ENCODE measurements at regions not wholly inside any gene's neighbourhood (a gene's known extent, or its start where the extent isn't known, plus 50 kb on each side); places are given as distances from the start of the nearest gene placed in this dataset.

DNA sequence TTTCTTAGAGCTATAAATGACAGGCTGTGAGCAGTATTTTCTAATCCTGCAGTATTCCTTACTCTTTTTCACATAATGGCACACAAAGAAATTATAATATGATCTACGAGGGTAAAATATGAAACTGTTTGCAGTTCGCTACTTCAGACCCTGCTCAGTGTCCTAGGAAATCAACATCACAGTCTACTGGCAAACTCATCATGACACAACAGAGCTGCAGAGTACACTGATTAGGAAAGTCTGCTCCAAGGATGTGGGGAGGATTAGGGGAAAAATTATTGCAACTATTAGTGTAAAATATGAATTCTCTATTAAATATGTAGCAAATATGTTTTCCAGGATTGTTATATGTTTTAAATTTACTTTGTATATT lies 149.2 kb upstream of the REG3G start:
- no peak overlapping the region for H3K27ac ChIP-seq (ENCODE audit: low read depth, low read length, poor library complexity, severe bottlenecking)
- ChIA-PET CTCF (no interaction called here), POLR2A (ENCODE audit: low non-redundant PET) (no interaction called here)
- H3K9me3 ChIP-seq (ENCODE audit: low read depth, low read length, poor library complexity, severe bottlenecking): no peaks in the 10 kb centered on the region
- no peaks in the 10 kb centered on the region for H3K27me3 ChIP-seq (replicated peaks; ENCODE audit: insufficient read depth, low read depth, low read length, poor library complexity)
- no peak for DNase-seq (ENCODE audit: low spot score)
- H3K36me3 ChIP-seq (ENCODE audit: insufficient read depth, low read length, poor library complexity, severe bottlenecking): no peaks in the 10 kb centered on the region
- intact Hi-C loops (cut with micrococcal nuclease; ENCODE audit: unreplicated experiment): no loop called here
- peaks cover 3% of the 10 kb centered on the region for H3K4me1 ChIP-seq (ENCODE audit: insufficient read depth, low read length, poor library complexity, severe bottlenecking)
- no peak overlapping the region for H3K4me3 ChIP-seq (ENCODE audit: low read depth, low read length, poor library complexity, severe bottlenecking)
- TF ChIP-seq EZH2 (IDR thresholded peaks at IDR 0.05; ENCODE audit: borderline replicate concordance, low read depth, low read length, poor library complexity, severe bottlenecking) (no peak), CTCF (conservative IDR thresholded peaks at IDR 0.05; ENCODE audit: low read depth, low read length) (no peak)
- BruUV-seq (replicated peaks): no TSS peak

GRCh38 chr2:78887446-78887845 lies 138.1 kb upstream of the REG3G start:
- POLR2A ChIA-PET (ENCODE audit: low non-redundant PET): no interaction called here
- CTCF ChIA-PET: no interaction called here
- intact Hi-C loops (cut with micrococcal nuclease; ENCODE audit: unreplicated experiment): no loop called here
- Histone ChIP-seq H3K27ac (ENCODE audit: low read depth, low read length, poor library complexity, severe bottlenecking) (no peak overlapping the region), H3K4me3 (ENCODE audit: low read depth, low read length, poor library complexity, severe bottlenecking) (no peak overlapping the region), H3K27me3 (replicated peaks; ENCODE audit: insufficient read depth, low read depth, low read length, poor library complexity) (no peaks in the 10 kb centered on the region), H3K4me1 (ENCODE audit: insufficient read depth, low read length, poor library complexity, severe bottlenecking) (no peaks in the 10 kb centered on the region), H3K36me3 (ENCODE audit: insufficient read depth, low read length, poor library complexity, severe bottlenecking) (no peaks in the 10 kb centered on the region), H3K9me3 (ENCODE audit: low read depth, low read length, poor library complexity, severe bottlenecking) (no peaks in the 10 kb centered on the region)
- BruUV-seq (replicated peaks): no TSS peak
- DNase-seq (ENCODE audit: low spot score): no peak
- no peak for TF ChIP-seq CTCF (conservative IDR thresholded peaks at IDR 0.05; ENCODE audit: low read depth, low read length)
- no peak for TF ChIP-seq EZH2 (IDR thresholded peaks at IDR 0.05; ENCODE audit: borderline replicate concordance, low read depth, low read length, poor library complexity, severe bottlenecking)

- no peak overlapping the region for H3K4me3 ChIP-seq (ENCODE audit: low read depth, low read length, poor library complexity, severe bottlenecking)
- ChIA-PET POLR2A (ENCODE audit: low non-redundant PET) (no interaction called here), CTCF (no interaction called here)
- intact Hi-C loops (cut with micrococcal nuclease; ENCODE audit: unreplicated experiment): no loop called here
- H3K4me1 ChIP-seq (ENCODE audit: insufficient read depth, low read length, poor library complexity, severe bottlenecking): no peaks in the 10 kb centered on the region
- no peak overlapping the region for H3K27ac ChIP-seq (ENCODE audit: low read depth, low read length, poor library complexity, severe bottlenecking)
- TF ChIP-seq EZH2 (IDR thresholded peaks at IDR 0.05; ENCODE audit: borderline replicate concordance, low read depth, low read length, poor library complexity, severe bottlenecking) (no peak), CTCF (conservative IDR thresholded peaks at IDR 0.05; ENCODE audit: low read depth, low read length) (no peak)
- H3K9me3 ChIP-seq (ENCODE audit: low read depth, low read length, poor library complexity, severe bottlenecking): no peaks in the 10 kb centered on the region
- no TSS peak for BruUV-seq (replicated peaks)
- H3K27me3 ChIP-seq (replicated peaks; ENCODE audit: insufficient read depth, low read depth, low read length, poor library complexity): no peaks in the 10 kb centered on the region
- no peak for DNase-seq (ENCODE audit: low spot score)
- H3K36me3 ChIP-seq (ENCODE audit: insufficient read depth, low read length, poor library complexity, severe bottlenecking): no peaks in the 10 kb centered on the region
Observed at GRCh38 chr2:78890935-78891334, 134.6 kb upstream of the REG3G start.

Measured in A673 (cell line).